ENCODE measurements at regions not wholly inside any gene's neighbourhood (a gene's known extent, or its start where the extent isn't known, plus 50 kb on each side); places are given as distances from the start of the nearest gene placed in this dataset.

DNA sequence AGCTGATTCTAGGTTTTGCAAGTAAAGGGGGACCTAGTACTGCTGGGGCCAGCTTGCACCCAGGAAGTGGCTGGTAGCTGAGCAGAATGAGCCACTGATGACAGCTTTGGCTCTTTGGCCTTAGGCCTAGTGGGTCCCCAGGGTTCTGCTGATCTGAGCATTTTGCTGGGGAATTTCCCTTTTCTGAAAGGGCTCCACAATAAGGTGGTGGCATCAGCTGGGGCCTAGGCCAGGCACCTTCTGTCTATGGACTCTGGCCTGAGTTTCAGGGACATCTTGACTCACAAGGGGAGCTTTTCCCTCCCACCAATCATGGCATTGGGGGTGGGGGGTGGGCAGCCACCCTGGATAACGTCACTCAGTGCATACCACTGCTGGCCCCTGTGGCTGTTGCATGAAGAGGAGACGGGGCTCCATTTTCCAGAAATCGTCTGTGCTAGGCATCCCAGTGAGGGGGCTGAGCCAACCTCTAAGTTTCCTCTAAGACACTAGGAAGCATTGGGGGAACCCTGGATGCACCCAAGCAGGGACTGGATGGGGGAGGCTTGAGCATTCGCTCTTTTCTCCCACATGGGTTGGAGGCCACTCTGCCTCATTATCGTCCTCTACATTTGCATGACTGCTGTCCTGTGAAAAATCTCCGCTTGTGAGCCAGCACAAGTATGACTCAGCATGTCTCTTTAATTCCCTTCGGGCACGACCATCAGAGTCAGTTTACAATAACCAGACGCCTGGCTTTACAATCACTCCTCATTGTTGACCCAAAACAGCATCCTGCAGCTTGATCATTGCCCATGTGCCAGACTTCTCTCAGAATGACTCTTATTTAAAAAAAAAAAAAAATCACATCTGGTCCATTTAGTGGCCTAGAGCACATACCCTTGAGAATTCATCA is 145.0 kb upstream of the THY1 start:
- Histone ChIP-seq H3F3A (replicated peaks; ENCODE audit: insufficient read depth) (peaks cover 4% of the 10 kb centered on the region), H3K27me3 (ENCODE audit: insufficient read depth) (no peaks in the 10 kb centered on the region), H3K9me3 (no peaks in the 10 kb centered on the region), H3K27ac (ENCODE audit: low read depth in 2 of 2, low read length in 1 of 2) (peak overlapping the region; percentile 34 to 91; a peak in 3 of 4 replicates), H3K9me2 (no peaks in the 10 kb centered on the region), H2AFZ (ENCODE audit: low read depth) (peak overlapping the region; percentile 30; the same call in 1 of the 2 replicates), H4K20me1 (ENCODE audit: insufficient read depth) (no peaks in the 10 kb centered on the region), H3K79me2 (ENCODE audit: insufficient read depth) (no peaks in the 10 kb centered on the region), H3K36me3 (replicated peaks in 1 of 2; ENCODE audit: control insufficient read depth in 1 of 2, insufficient read depth in 2 of 2, low read length in 1 of 2) (no peaks in the 10 kb centered on the region), H3K9ac (no peak overlapping the region), H3K4me1 (ENCODE audit: control insufficient read depth in 1 of 2, insufficient read depth in 2 of 2, low read depth in 1 of 2, low read length in 1 of 2) (peaks cover 14% of the 10 kb centered on the region in 2 experiments; a peak in 3 of 4 replicates), H3K4me3 (ENCODE audit: low read depth in 2 of 2, low read length in 1 of 2) (no peak overlapping the region), H3K4me2 (peak overlapping the region; percentile 53)
- WGBS (ENCODE audit: low lambda C conversion rate) = 13% methylated on average over 8 of the region's 9 CpGs
- DNase-seq = peak; percentile 75
- CTCF ChIA-PET = interaction anchor here (0.6 to 2.0 kb wide), 5 partner anchors 14 to 540 kb away, joined by 3 to 6 read pairs (median 3); no protein-coding TSS in a partner anchor
- POLR2A ChIA-PET = interaction anchor here (0.7 to 1.5 kb wide), 3 partner anchors 17 to 179 kb away, joined by 3 to 4 read pairs (median 4); no protein-coding TSS in a partner anchor
- TF ChIP-seq FOSL2 (IDR thresholded peaks at IDR 0.05; ENCODE audit: borderline replicate concordance, low read depth) (peak; percentile 76; the same call in 1 of the 2 replicates), EZH2phosphoT487 (IDR thresholded peaks at IDR 0.05; ENCODE audit: borderline replicate concordance, low read depth) (no peak), TAF1 (IDR thresholded peaks at IDR 0.05; ENCODE audit: borderline replicate concordance, low read depth, low read length) (peak; percentile 47), CTCF (IDR thresholded peaks at IDR 0.05) (no peak), TCF12 (IDR thresholded peaks at IDR 0.05) (peak; percentile 96), SIN3A (IDR thresholded peaks at IDR 0.05; ENCODE audit: borderline replicate concordance, low read depth, low read length) (0 out of 2 replicates have a peak, but pooled peaks have one; percentile 46), RFX5 (IDR thresholded peaks at IDR 0.05; ENCODE audit: low read length) (0 out of 2 replicates have a peak, but pooled peaks have one; percentile 9), RCOR1 (IDR thresholded peaks at IDR 0.05; ENCODE audit: low read length) (peak; percentile 45; the same call in 1 of the 2 replicates), MEF2A (IDR thresholded peaks at IDR 0.05; ENCODE audit: borderline replicate concordance, low read depth) (no peak), FOXJ3 (CRISPR knock-in tag; IDR thresholded peaks at IDR 0.05) (peak; percentile 74), CHD2 (IDR thresholded peaks at IDR 0.05; ENCODE audit: low read length, partially characterized antibody) (peak; percentile 54), RAD21 (IDR thresholded peaks at IDR 0.05; ENCODE audit: low read length) (0 out of 2 replicates have a peak, but pooled peaks have one; percentile 11), MAX (IDR thresholded peaks at IDR 0.05; ENCODE audit: low read depth) (peak; percentile 78), USF1 (IDR thresholded peaks at IDR 0.05; ENCODE audit: borderline replicate concordance, low read depth) (no peak), TEAD4 (IDR thresholded peaks at IDR 0.05; ENCODE audit: borderline replicate concordance, insufficient read depth) (no peak; the same call in 1 of the 2 replicates), NFIC (IDR thresholded peaks at IDR 0.05; ENCODE audit: borderline replicate concordance) (no peak; the same call in 1 of the 2 replicates), JUND (IDR thresholded peaks at IDR 0.05) (peak; percentile 66), SMC3 (IDR thresholded peaks at IDR 0.05; ENCODE audit: low read depth, low read length) (no peak), EP300 (IDR thresholded peaks at IDR 0.05; ENCODE audit: borderline replicate concordance in 1 of 2, low read depth in 1 of 2, low read length in 1 of 2) (peak; percentile 57 to 78; a peak in 3 of 4 replicates), YY1 (IDR thresholded peaks at IDR 0.05; ENCODE audit: low read depth) (no peak), REST (IDR thresholded peaks at IDR 0.05; ENCODE audit: low read depth, low read length) (no peak), RXRA (IDR thresholded peaks at IDR 0.05; ENCODE audit: borderline replicate concordance, low read depth) (peak; percentile 24; the same call in 1 of the 2 replicates), GATA2 (CRISPR knock-in tag; IDR thresholded peaks at IDR 0.05) (no peak), NRF1 (IDR thresholded peaks at IDR 0.05; ENCODE audit: low read depth, low read length) (no peak), PBX3 (IDR thresholded peaks at IDR 0.05) (peak; percentile 91), ELF1 (IDR thresholded peaks at IDR 0.05) (no peak)

Measured in SK-N-SH (cell line).